IPS-15b (cell line): ENCODE measurements at regions not wholly inside any gene's neighbourhood (a gene's known extent, or its start where the extent isn't known, plus 50 kb on each side); places are given as distances from the start of the nearest gene placed in this dataset.

Experiments
- H3K27me3 ChIP-seq: one replicate; pipeline ENCODE4 v1.6.1; 2013; ENCODE audit warnings: low read length; ENCODE audit not compliant: control insufficient read depth, insufficient read depth
- H3K36me3 ChIP-seq: one replicate; pipeline ENCODE4 v1.6.1; 2013; ENCODE audit warnings: low read length; ENCODE audit not compliant: control insufficient read depth, insufficient read depth
- H3K4me1 ChIP-seq: one replicate; pipeline ENCODE4 v1.6.1; 2013; ENCODE audit warnings: mild to moderate bottlenecking, low read length; ENCODE audit not compliant: control insufficient read depth, insufficient read depth
- H3K4me3 ChIP-seq: one replicate; pipeline ENCODE4 v1.5.1; 2013; ENCODE audit warnings: low read depth, low read length
- H3K9ac ChIP-seq: one replicate; pipeline ENCODE4 v1.6.1; 2013; ENCODE audit warnings: low read depth, mild to moderate bottlenecking, low read length
- H3K9me3 ChIP-seq: one replicate; pipeline ENCODE4 v1.6.1; 2013; ENCODE audit warnings: mild to moderate bottlenecking, low read length; ENCODE audit not compliant: control insufficient read depth, insufficient read depth

DNA sequence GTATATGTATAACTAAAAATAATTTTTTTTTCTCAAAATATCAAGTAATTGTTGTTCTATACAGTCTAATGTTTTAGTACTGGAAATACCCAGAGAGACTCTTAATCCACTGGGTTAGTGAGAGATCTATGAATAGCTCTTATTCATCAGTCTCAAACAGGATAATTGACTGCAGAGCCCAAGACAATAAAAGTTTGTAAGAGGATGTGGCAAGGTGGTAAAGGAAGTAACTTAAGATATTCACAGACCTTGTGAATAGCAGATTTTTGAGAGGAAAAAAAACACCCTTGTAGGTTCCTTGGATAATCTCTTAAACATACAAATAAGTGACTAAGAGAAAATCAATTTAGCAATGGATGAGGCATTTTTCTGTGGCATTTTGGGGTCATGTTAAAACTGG lies 210.9 kb upstream of the FAM241A start:
- H3K9me3 ChIP-seq: no peaks in the 10 kb centered on the region
- no peak overlapping the region for H3K4me3 ChIP-seq
- H3K27me3 ChIP-seq: no peaks in the 10 kb centered on the region
- no peaks in the 10 kb centered on the region for H3K4me1 ChIP-seq
- H3K36me3 ChIP-seq: no peaks in the 10 kb centered on the region
- no peak overlapping the region for H3K9ac ChIP-seq

GRCh38 chr4:111937368-111937767 lies 207.9 kb upstream of the FAM241A start:
- no peaks in the 10 kb centered on the region for H3K27me3 ChIP-seq

DNA sequence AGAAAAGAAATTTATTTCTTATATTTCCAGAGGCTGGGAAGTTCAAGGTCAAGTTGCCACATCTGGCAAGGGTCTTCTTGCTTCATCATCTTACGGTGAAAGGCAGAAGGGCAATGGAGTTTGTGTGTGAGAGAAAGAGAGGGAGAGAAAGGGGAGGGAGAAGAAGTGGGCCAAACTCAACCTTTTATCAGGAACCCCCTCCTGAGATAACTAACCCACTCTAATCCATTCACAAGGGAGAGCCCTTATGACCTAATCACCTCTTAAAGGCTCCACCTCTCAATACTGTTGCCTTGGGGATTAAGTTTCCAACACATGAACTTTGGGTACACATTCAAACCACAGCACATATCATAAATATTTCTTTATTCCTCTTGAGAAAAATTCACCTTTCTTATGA lies 203.3 kb upstream of the FAM241A start:
- Histone ChIP-seq H3K9ac (no peak overlapping the region), H3K27me3 (no peaks in the 10 kb centered on the region), H3K36me3 (no peaks in the 10 kb centered on the region), H3K4me3 (no peak overlapping the region), H3K9me3 (no peaks in the 10 kb centered on the region), H3K4me1 (no peaks in the 10 kb centered on the region)

More at GRCh38 chr4:111937368-111937767, 207.9 kb upstream of the FAM241A start:
- no peak overlapping the region for H3K4me3 ChIP-seq
- no peak overlapping the region for H3K9ac ChIP-seq
- H3K9me3 ChIP-seq: no peaks in the 10 kb centered on the region
- H3K36me3 ChIP-seq: no peaks in the 10 kb centered on the region
- no peaks in the 10 kb centered on the region for H3K4me1 ChIP-seq

DNA sequence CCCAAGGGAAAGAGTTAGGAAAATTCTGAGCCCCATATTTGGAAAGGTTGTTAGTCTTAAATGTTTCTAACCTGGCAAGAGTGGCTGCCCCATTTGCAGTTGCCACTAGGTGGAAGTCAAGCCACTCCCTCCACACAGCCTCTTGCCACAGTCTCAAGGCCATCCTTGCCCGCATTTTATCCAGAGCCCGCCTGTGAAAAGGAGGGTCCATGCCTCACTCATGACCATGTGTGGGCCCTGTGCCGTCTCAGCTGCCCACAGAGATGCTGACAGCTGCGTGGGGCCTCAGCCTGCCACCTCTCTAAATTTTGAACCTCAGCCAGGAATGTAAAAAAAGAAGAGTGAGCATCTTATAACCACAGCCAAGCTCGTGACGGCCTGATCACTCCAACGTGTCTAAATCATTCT lies 201.5 kb upstream of the FAM241A start:
- H3K9ac ChIP-seq: no peak overlapping the region
- no peaks in the 10 kb centered on the region for H3K36me3 ChIP-seq
- no peaks in the 10 kb centered on the region for H3K27me3 ChIP-seq
- H3K4me1 ChIP-seq: no peaks in the 10 kb centered on the region
- H3K4me3 ChIP-seq: no peak overlapping the region
- no peaks in the 10 kb centered on the region for H3K9me3 ChIP-seq

GRCh38 chr4:111945014-111945413 lies 200.2 kb upstream of the FAM241A start:
- Histone ChIP-seq H3K36me3 (no peaks in the 10 kb centered on the region), H3K9ac (no peak overlapping the region), H3K4me3 (no peak overlapping the region), H3K4me1 (no peaks in the 10 kb centered on the region), H3K9me3 (no peaks in the 10 kb centered on the region), H3K27me3 (no peaks in the 10 kb centered on the region)

- Histone ChIP-seq H3K36me3 (no peaks in the 10 kb centered on the region), H3K4me1 (no peaks in the 10 kb centered on the region)
These were observed 198.5 kb upstream of the FAM241A start for GRCh38 chr4:111946800-111947199.

DNA sequence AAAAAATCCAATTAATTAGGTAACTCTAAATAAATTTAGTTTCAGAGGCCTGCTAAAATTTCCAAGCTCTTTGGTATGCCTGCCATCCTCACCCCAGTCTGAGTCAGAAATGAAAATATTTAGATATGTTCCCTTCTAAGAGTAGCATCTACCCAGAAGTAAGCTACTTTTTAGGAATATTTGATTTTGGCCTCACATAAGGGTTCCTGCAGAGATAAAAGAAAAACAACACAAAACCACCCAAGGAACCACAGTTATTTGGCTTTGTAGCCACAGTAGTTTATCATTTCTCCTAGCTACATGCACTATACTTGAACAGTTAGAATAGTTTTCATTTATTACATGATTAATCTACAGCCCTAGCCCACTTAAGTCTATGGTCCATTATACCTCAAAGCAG lies 192.6 kb upstream of the FAM241A start:
- Histone ChIP-seq H3K4me3 (no peak overlapping the region), H3K27me3 (no peaks in the 10 kb centered on the region), H3K36me3 (no peaks in the 10 kb centered on the region), H3K4me1 (no peaks in the 10 kb centered on the region), H3K9ac (no peak overlapping the region), H3K9me3 (no peaks in the 10 kb centered on the region)

More at GRCh38 chr4:111946800-111947199, 198.5 kb upstream of the FAM241A start:
- Histone ChIP-seq H3K9me3 (no peaks in the 10 kb centered on the region), H3K9ac (no peak overlapping the region), H3K4me3 (no peak overlapping the region), H3K27me3 (no peaks in the 10 kb centered on the region)

DNA sequence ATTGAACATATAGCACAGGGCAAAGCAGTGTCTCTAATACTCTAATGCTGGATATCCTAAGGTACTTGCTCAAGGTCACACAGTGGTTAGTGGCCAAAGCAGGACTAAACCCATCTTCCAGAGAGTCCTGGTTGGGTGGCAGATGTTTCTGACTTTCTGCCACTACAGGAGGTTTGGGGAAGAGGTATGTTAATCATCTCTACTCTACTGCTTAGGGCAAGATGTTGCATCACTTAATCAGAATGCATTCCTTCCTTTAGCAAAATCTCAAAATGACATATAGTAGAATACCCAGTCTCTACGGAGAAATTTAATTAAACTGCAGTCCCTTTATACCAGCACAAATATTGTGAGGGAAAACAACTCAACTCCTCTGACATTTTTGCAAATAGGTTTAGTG lies 190.7 kb upstream of the FAM241A start:
- Histone ChIP-seq H3K4me3 (no peak overlapping the region), H3K4me1 (no peaks in the 10 kb centered on the region), H3K27me3 (no peaks in the 10 kb centered on the region), H3K36me3 (no peaks in the 10 kb centered on the region), H3K9me3 (no peaks in the 10 kb centered on the region), H3K9ac (no peak overlapping the region)

DNA sequence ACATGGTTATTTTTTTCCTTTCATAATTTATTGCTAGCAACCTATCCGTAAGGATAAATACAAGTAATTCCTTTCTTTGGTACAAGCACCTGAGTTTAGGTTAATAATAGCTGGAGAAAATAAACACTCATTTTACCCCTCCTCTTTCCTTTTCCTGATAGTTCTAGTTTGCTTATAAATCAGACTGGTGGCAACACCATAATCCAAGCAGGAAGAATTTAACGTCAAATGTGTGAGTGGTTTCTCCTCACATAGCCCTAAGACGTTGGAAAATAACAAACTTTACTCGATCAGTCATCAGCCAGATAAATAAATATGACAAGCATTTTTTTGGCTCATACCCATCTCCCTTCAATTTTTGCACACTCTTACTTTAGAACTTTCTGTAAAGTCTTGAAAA lies 190.3 kb upstream of the FAM241A start:
- no peaks in the 10 kb centered on the region for H3K4me1 ChIP-seq
- no peak overlapping the region for H3K9ac ChIP-seq
- H3K9me3 ChIP-seq: no peaks in the 10 kb centered on the region
- no peaks in the 10 kb centered on the region for H3K36me3 ChIP-seq
- no peak overlapping the region for H3K4me3 ChIP-seq
- H3K27me3 ChIP-seq: no peaks in the 10 kb centered on the region

DNA sequence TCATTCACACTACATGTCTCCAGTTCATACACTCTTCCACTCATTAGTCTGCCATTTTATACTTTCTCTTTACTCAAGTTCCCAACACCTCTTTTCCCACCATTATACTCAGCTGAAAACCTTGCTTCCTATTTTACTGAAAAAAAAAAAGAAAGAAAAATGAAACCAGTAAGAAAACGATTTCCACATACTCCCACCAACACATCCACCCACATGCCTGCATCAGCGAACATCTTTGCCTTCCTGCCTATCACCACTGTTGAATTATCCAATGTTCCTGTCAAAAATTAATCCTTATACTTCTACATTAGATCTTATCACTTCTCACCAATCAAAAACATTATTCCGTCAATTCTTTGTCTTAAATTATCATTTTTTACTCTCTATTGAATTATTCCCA lies 188.1 kb upstream of the FAM241A start:
- Histone ChIP-seq H3K27me3 (no peaks in the 10 kb centered on the region), H3K36me3 (no peaks in the 10 kb centered on the region), H3K9me3 (no peaks in the 10 kb centered on the region), H3K9ac (no peak overlapping the region), H3K4me3 (no peak overlapping the region), H3K4me1 (no peaks in the 10 kb centered on the region)

GRCh38 chr4:111957997-111958396 lies 187.3 kb upstream of the FAM241A start:
- Histone ChIP-seq H3K4me3 (no peak overlapping the region), H3K9ac (no peak overlapping the region), H3K9me3 (no peaks in the 10 kb centered on the region), H3K4me1 (no peaks in the 10 kb centered on the region), H3K27me3 (no peaks in the 10 kb centered on the region), H3K36me3 (no peaks in the 10 kb centered on the region)

- Histone ChIP-seq H3K4me3 (no peak overlapping the region), H3K9me3 (no peaks in the 10 kb centered on the region), H3K27me3 (no peaks in the 10 kb centered on the region), H3K4me1 (no peaks in the 10 kb centered on the region), H3K9ac (no peak overlapping the region), H3K36me3 (no peaks in the 10 kb centered on the region)
These were observed 186.0 kb upstream of the FAM241A start for GRCh38 chr4:111959222-111959621.

DNA sequence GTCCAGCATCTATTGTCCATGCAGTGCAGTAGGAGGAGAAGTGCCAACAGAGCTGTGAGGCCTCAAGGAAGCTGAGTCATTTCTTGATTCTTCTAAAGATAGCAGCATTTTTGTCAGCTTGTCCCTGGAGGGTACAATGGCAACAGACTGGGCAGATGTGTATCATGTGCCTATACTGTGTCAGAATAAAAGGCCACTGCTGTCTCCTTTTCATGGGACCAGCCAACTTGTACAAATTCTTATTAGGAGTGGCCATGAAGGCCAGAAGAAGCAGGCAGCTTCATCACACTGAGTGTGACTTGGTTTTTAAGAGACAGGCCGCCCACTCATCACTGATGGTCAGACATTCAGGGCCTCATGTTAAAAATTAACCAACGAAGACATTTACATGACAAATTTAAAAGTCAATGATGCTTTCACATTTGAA lies 185.0 kb upstream of the FAM241A start:
- no peaks in the 10 kb centered on the region for H3K27me3 ChIP-seq
- H3K4me3 ChIP-seq: no peak overlapping the region
- H3K9ac ChIP-seq: no peak overlapping the region
- no peaks in the 10 kb centered on the region for H3K9me3 ChIP-seq
- H3K4me1 ChIP-seq: no peaks in the 10 kb centered on the region
- no peaks in the 10 kb centered on the region for H3K36me3 ChIP-seq
